Uterus (tissue), 3 donors: ENCODE measurements at regions not wholly inside any gene's neighbourhood (a gene's known extent, or its start where the extent isn't known, plus 50 kb on each side); places are given as distances from the start of the nearest gene placed in this dataset.

ENCODE experiments used
- DNase-seq, 2 donors: peaks; one replicate each; pipeline ENCODE4 v3.0.0-alpha.2; 2019 to 2020
- H3K27ac ChIP-seq, 2 donors: fragments of 200-600 bp; sonication (generic); 1 replicate in 1 of 2; 2 replicates in 1 of 2; pipeline ENCODE4 v1.5.1; 2016 to 2018
- H3K27me3 ChIP-seq, 2 donors: fragments of 200-600 bp; sonication (generic); one replicate each; pipeline ENCODE4 v1.5.1; 2018 to 2019; ENCODE audit warnings: control low read depth in 1 of 2
- H3K36me3 ChIP-seq, 2 donors: fragments of 200-600 bp; sonication (generic); one replicate each; pipeline ENCODE4 v1.5.1; 2019; ENCODE audit warnings: control low read depth in 1 of 2
- H3K4me1 ChIP-seq, 2 donors: fragments of 200-600 bp; sonication (generic); one replicate each; pipeline ENCODE4 v1.5.1; 2018 to 2019; ENCODE audit warnings: control low read depth in 1 of 2
- H3K4me3 ChIP-seq, 2 donors: fragments of 200-600 bp; sonication (generic); 1 replicate in 1 of 2; 2 replicates in 1 of 2; pipeline ENCODE4 v1.5.1; 2018 to 2019; ENCODE audit warnings: mild to moderate bottlenecking in 1 of 2
- H3K9me3 ChIP-seq, 2 donors: fragments of 200-600 bp; sonication (generic); one replicate each; pipeline ENCODE4 v1.5.1; 2019; ENCODE audit warnings: control low read depth in 1 of 2
- CTCF ChIP-seq, 4 experiments: fragments of 200-600 bp in 2 of 4; fragments of 450-650 bp in 2 of 4; sonication (generic) in 2 of 4; IDR thresholded peaks; one replicate each; pipeline ENCODE4 v1.5.1; 2016 to 2019; ENCODE audit warnings: antibody characterized with exemption in 4 of 4, mild to moderate bottlenecking in 2 of 4, moderate library complexity in 1 of 4
- POLR2A ChIP-seq, 2 donors: fragments of 450-650 bp; IDR thresholded peaks; one replicate each; pipeline ENCODE4 v1.6.1; 2016; ENCODE audit warnings: antibody characterized with exemption in 2 of 2, mild to moderate bottlenecking in 1 of 2, moderate library complexity in 1 of 2
- intact Hi-C: fragments of 100-400 bp; cut with DNase I; formaldehyde crosslinking; loops from one replicate; pipeline ENCODE4 v1.15.1; 2023; ENCODE audit warnings: low total_unique reads
- donor health status: DM: yes; HTN: yes; CAD: no.

DNA sequence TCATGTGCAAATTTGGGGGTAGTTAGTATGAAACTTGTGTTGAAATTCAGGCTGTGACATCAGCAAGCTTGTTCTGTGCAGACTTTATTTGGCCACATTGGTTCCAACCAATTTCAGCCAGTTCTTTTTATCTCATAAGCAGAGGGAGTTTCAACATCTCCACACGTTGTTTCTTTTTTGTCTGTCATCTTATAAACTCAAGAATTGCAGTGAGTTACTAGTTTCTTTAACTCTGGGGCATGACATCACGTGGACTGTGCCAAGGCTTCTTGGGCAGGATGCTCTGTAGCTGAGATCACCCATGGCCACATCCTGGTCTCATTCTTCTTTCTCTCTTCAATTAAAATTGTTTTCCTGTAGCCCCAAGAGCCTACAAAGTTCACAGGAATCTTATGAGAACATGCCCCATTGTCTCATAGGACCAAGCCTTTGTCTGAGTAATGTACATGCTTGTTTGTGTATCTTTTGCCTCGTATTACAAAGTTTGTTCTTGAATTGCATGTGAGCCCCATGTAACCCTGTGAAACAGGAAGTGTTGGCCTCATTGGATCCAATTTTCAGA lies 982.0 kb upstream of the TMEM132C start:
- intact Hi-C loops: no loop called here
- TF ChIP-seq POLR2A (IDR thresholded peaks at IDR 0.05) (no peak), CTCF (IDR thresholded peaks at IDR 0.05) (no peak)
- H3K27ac ChIP-seq: no peak overlapping the region
- H3K36me3 ChIP-seq: no peaks in the 10 kb centered on the region
- no peak for DNase-seq
- no peaks in the 10 kb centered on the region for H3K27me3 ChIP-seq
- H3K4me3 ChIP-seq: no peak overlapping the region
- H3K9me3 ChIP-seq: no peaks in the 10 kb centered on the region
- H3K4me1 ChIP-seq: no peaks in the 10 kb centered on the region

- H3K27ac ChIP-seq: no peak overlapping the region
- H3K4me3 ChIP-seq: no peak overlapping the region
- H3K27me3 ChIP-seq: no peaks in the 10 kb centered on the region
- intact Hi-C loops: no loop called here
- H3K4me1 ChIP-seq: no peaks in the 10 kb centered on the region
- H3K36me3 ChIP-seq: no peaks in the 10 kb centered on the region
- no peak for DNase-seq
- TF ChIP-seq CTCF (IDR thresholded peaks at IDR 0.05): no peak
- no peak for TF ChIP-seq POLR2A (IDR thresholded peaks at IDR 0.05)
- no peaks in the 10 kb centered on the region for H3K9me3 ChIP-seq
Measured at GRCh38 chr12:127286281-127286680, 980.7 kb upstream of the TMEM132C start.

GRCh38 chr12:127287256-127287655 lies 979.7 kb upstream of the TMEM132C start:
- intact Hi-C loops: no loop called here
- DNase-seq: no peak

GRCh38 chr12:127290251-127290650 lies 976.7 kb upstream of the TMEM132C start:
- H3K27ac ChIP-seq: no peak overlapping the region
- intact Hi-C loops: no loop called here
- no peaks in the 10 kb centered on the region for H3K9me3 ChIP-seq
- TF ChIP-seq CTCF (IDR thresholded peaks at IDR 0.05): no peak
- TF ChIP-seq POLR2A (IDR thresholded peaks at IDR 0.05): no peak
- no peaks in the 10 kb centered on the region for H3K4me1 ChIP-seq
- no peak overlapping the region for H3K4me3 ChIP-seq
- H3K36me3 ChIP-seq: no peaks in the 10 kb centered on the region
- no peaks in the 10 kb centered on the region for H3K27me3 ChIP-seq
- no peak for DNase-seq

More at GRCh38 chr12:127287256-127287655, 979.7 kb upstream of the TMEM132C start:
- Histone ChIP-seq H3K9me3 (no peaks in the 10 kb centered on the region), H3K4me1 (no peaks in the 10 kb centered on the region), H3K36me3 (no peaks in the 10 kb centered on the region), H3K27ac (no peak overlapping the region), H3K4me3 (no peak overlapping the region), H3K27me3 (no peaks in the 10 kb centered on the region)
- TF ChIP-seq CTCF (IDR thresholded peaks at IDR 0.05) (no peak), POLR2A (IDR thresholded peaks at IDR 0.05) (no peak)

- Histone ChIP-seq H3K36me3 (no peaks in the 10 kb centered on the region), H3K4me1 (no peaks in the 10 kb centered on the region), H3K27me3 (no peaks in the 10 kb centered on the region), H3K9me3 (no peaks in the 10 kb centered on the region), H3K27ac (no peak overlapping the region), H3K4me3 (no peak overlapping the region)
- TF ChIP-seq POLR2A (IDR thresholded peaks at IDR 0.05) (no peak), CTCF (IDR thresholded peaks at IDR 0.05) (no peak)
- DNase-seq: no peak
- intact Hi-C loops: no loop called here
Measured at GRCh38 chr12:127292736-127293135, 974.2 kb upstream of the TMEM132C start.
